Natural killer cell (primary cell): ENCODE measurements at regions not wholly inside any gene's neighbourhood (a gene's known extent, or its start where the extent isn't known, plus 50 kb on each side); places are given as distances from the start of the nearest gene placed in this dataset.

Source experiments
- ATAC-seq, 3 donors: fragments of 150-1000 bp in 2 of 3; fragments of 200-7000 bp in 1 of 3; cut with Tn5 transposase; 1 replicate in 1 of 3; 2 replicates in 2 of 3; pipeline ENCODE4 v1.10.0; 2021; ENCODE audit warnings: mild to moderate bottlenecking in 2 of 3, moderate library complexity in 2 of 3
- DNase-seq, 2 donors: peaks; one replicate each; pipeline versions ENCODE4 v3.0.0 to v3.0.0-alpha.2; 2013 to 2021; ENCODE audit warnings: mixed read lengths in 1 of 2
- H3K27ac ChIP-seq: one replicate; pipeline ENCODE4 v1.5.1; 2013; ENCODE audit warnings: mild to moderate bottlenecking, low read length
- H3K27me3 ChIP-seq: one replicate; pipeline ENCODE4 v1.6.1; 2013; ENCODE audit warnings: low read length; ENCODE audit not compliant: control insufficient read depth, insufficient read depth
- H3K36me3 ChIP-seq: one replicate; pipeline ENCODE4 v1.6.1; 2013; ENCODE audit warnings: low read length; ENCODE audit not compliant: control insufficient read depth, insufficient read depth
- H3K4me1 ChIP-seq: one replicate; pipeline ENCODE4 v1.6.1; 2013; ENCODE audit warnings: low read length; ENCODE audit not compliant: control insufficient read depth, insufficient read depth
- H3K4me3 ChIP-seq: one replicate; pipeline ENCODE4 v1.5.1; 2013; ENCODE audit warnings: low read length
- H3K9me3 ChIP-seq: one replicate; pipeline ENCODE4 v1.6.1; 2013; ENCODE audit warnings: low read length; ENCODE audit not compliant: control insufficient read depth, insufficient read depth
- H3K27ac Mint-ChIP-seq, 2 donors: one replicate each; pipeline ENCODE4 v1.8.0; 2022; ENCODE audit warnings: mild to moderate bottlenecking in 2 of 2, mixed read lengths in 2 of 2, moderate library complexity in 1 of 2
- H3K27me3 Mint-ChIP-seq, 2 donors: one replicate each; pipeline ENCODE4 v1.8.0; 2022; ENCODE audit warnings: low read depth in 2 of 2, mixed read lengths in 2 of 2
- H3K36me3 Mint-ChIP-seq: one replicate; pipeline ENCODE4 v1.8.0; 2022; ENCODE audit warnings: mixed read lengths
- H3K4me1 Mint-ChIP-seq, 2 donors: one replicate each; pipeline ENCODE4 v1.8.0; 2022; ENCODE audit warnings: mixed read lengths in 2 of 2
- H3K4me3 Mint-ChIP-seq: one replicate; pipeline ENCODE4 v1.8.0; 2022; ENCODE audit warnings: mild to moderate bottlenecking, moderate library complexity, mixed read lengths
- H3K9me3 Mint-ChIP-seq, 2 donors: one replicate each; pipeline ENCODE4 v1.8.0; 2022; ENCODE audit warnings: mixed read lengths in 2 of 2
- WGBS: methylation state at CpG from one replicate; pipeline ENCODE4 v1.1.7; 2013; ENCODE audit warnings: missing lambda C conversion rate; ENCODE audit not compliant: insufficient coverage; 5-methylcytosine and 5-hydroxymethylcytosine counted together
- intact Hi-C: fragments of 100-400 bp; cut with micrococcal nuclease; formaldehyde crosslinking; loops from one replicate; pipeline ENCODE4 v1.14.2; 2022
- TF ChIP-seq, protein P1 (sequence below): fragments of 200-600 bp; IDR thresholded peaks from one replicate; pipeline ENCODE4 v1.8.0; 2022; ENCODE audit warnings: antibody characterized with exemption

GRCh38 chr2:235312571-235312970 is 181.3 kb upstream of the AGAP1 start:
- no peaks in the 10 kb centered on the region for H3K9me3 ChIP-seq
- H3K4me1 Mint-ChIP-seq: no peaks in the 10 kb centered on the region
- DNase-seq (no peak), ATAC-seq (no peak)
- no peaks in the 10 kb centered on the region for H3K4me1 ChIP-seq
- H3K36me3 Mint-ChIP-seq: peaks cover 6% of the 10 kb centered on the region
- no peak overlapping the region for H3K4me3 Mint-ChIP-seq
- H3K9me3 Mint-ChIP-seq: peaks cover 0 to 2% of the 10 kb centered on the region in 2 donors
- no peak overlapping the region for H3K27ac ChIP-seq
- no peak overlapping the region for H3K4me3 ChIP-seq
- TF ChIP-seq, protein P1, sequence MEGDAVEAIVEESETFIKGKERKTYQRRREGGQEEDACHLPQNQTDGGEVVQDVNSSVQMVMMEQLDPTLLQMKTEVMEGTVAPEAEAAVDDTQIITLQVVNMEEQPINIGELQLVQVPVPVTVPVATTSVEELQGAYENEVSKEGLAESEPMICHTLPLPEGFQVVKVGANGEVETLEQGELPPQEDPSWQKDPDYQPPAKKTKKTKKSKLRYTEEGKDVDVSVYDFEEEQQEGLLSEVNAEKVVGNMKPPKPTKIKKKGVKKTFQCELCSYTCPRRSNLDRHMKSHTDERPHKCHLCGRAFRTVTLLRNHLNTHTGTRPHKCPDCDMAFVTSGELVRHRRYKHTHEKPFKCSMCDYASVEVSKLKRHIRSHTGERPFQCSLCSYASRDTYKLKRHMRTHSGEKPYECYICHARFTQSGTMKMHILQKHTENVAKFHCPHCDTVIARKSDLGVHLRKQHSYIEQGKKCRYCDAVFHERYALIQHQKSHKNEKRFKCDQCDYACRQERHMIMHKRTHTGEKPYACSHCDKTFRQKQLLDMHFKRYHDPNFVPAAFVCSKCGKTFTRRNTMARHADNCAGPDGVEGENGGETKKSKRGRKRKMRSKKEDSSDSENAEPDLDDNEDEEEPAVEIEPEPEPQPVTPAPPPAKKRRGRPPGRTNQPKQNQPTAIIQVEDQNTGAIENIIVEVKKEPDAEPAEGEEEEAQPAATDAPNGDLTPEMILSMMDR: no peak
- H3K27ac Mint-ChIP-seq: no peak overlapping the region
- H3K36me3 ChIP-seq: no peaks in the 10 kb centered on the region
- intact Hi-C loops: no loop called here
- WGBS: 69% methylated on average over 1 of the region's 2 CpGs
- peaks cover 14 to 39% of the 10 kb centered on the region in 2 donors for H3K27me3 Mint-ChIP-seq
- H3K27me3 ChIP-seq: no peaks in the 10 kb centered on the region

- 82% methylated on average over 11 of the region's 11 CpGs for WGBS
- intact Hi-C loops: no loop called here
- Histone ChIP-seq H3K4me1 (no peaks in the 10 kb centered on the region), H3K9me3 (no peaks in the 10 kb centered on the region), H3K27ac (no peak overlapping the region), H3K36me3 (no peaks in the 10 kb centered on the region), H3K4me3 (no peak overlapping the region), H3K27me3 (no peaks in the 10 kb centered on the region)
- H3K9me3 Mint-ChIP-seq: peaks cover 0 to 2% of the 10 kb centered on the region in 2 donors
- DNase-seq: no peak
- TF ChIP-seq, protein P1: no peak
- no peaks in the 10 kb centered on the region for H3K36me3 Mint-ChIP-seq
- H3K4me3 Mint-ChIP-seq: no peak overlapping the region
- H3K27me3 Mint-ChIP-seq: peaks cover 11 to 28% of the 10 kb centered on the region in 2 donors
- H3K27ac Mint-ChIP-seq: no peak overlapping the region
- no peak for ATAC-seq
- no peaks in the 10 kb centered on the region for H3K4me1 Mint-ChIP-seq
These were observed 179.4 kb upstream of the AGAP1 start for GRCh38 chr2:235314371-235314930.

DNA sequence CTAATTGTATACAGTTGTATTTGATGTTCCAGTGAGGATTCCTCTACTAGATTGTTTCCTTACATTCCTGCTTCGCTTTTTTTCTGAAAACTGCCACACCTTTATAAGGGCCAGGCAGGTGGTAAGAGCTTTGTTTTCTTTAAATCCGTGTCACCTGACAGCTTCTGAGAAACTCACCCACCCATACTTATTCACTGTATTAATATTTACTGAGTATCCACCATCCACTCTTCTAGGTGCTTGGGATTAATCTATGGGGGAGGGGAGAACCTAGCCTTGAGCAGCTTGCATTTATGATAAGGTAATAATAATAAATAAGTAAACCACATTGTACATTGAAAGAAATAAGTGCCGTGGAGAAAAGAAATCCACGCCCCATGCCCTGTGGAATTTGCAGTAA is 174.7 kb upstream of the AGAP1 start:
- H3K27ac ChIP-seq: no peak overlapping the region
- no peaks in the 10 kb centered on the region for H3K4me1 ChIP-seq
- H3K9me3 Mint-ChIP-seq: no peaks in the 10 kb centered on the region
- DNase-seq (no peak), ATAC-seq (no peak)
- H3K36me3 ChIP-seq: no peaks in the 10 kb centered on the region
- H3K27me3 ChIP-seq: no peaks in the 10 kb centered on the region
- H3K4me1 Mint-ChIP-seq: no peaks in the 10 kb centered on the region
- no peak overlapping the region for H3K4me3 ChIP-seq
- H3K27me3 Mint-ChIP-seq: peaks cover 15 to 24% of the 10 kb centered on the region in 2 donors
- H3K27ac Mint-ChIP-seq: no peak overlapping the region
- no peak overlapping the region for H3K4me3 Mint-ChIP-seq
- 90% methylated on average over 3 of the region's 4 CpGs for WGBS
- TF ChIP-seq, protein P1: no peak
- intact Hi-C loops: no loop called here
- no peaks in the 10 kb centered on the region for H3K9me3 ChIP-seq
- H3K36me3 Mint-ChIP-seq: no peaks in the 10 kb centered on the region

- H3K4me3 ChIP-seq: no peak overlapping the region
- WGBS: 94% methylated on average over 8 of the region's 9 CpGs
- H3K4me1 Mint-ChIP-seq: no peaks in the 10 kb centered on the region
- H3K36me3 ChIP-seq: no peaks in the 10 kb centered on the region
- H3K9me3 Mint-ChIP-seq: no peaks in the 10 kb centered on the region
- H3K27me3 ChIP-seq: no peaks in the 10 kb centered on the region
- H3K36me3 Mint-ChIP-seq: no peaks in the 10 kb centered on the region
- peaks cover 18 to 19% of the 10 kb centered on the region in 2 donors for H3K27me3 Mint-ChIP-seq
- H3K4me3 Mint-ChIP-seq: no peak overlapping the region
- H3K9me3 ChIP-seq: no peaks in the 10 kb centered on the region
- no peaks in the 10 kb centered on the region for H3K4me1 ChIP-seq
- no peak overlapping the region for H3K27ac Mint-ChIP-seq
- DNase-seq: no peak
- H3K27ac ChIP-seq: no peak overlapping the region
- ATAC-seq: no peak
- intact Hi-C loops: no loop called here
- TF ChIP-seq, protein P1: no peak
These were observed 173.5 kb upstream of the AGAP1 start for GRCh38 chr2:235320326-235320725.
